ENCODE measurements at regions not wholly inside any gene's neighbourhood (a gene's known extent, or its start where the extent isn't known, plus 50 kb on each side); places are given as distances from the start of the nearest gene placed in this dataset.

- no peak for TF ChIP-seq POLR2A (IDR thresholded peaks at IDR 0.05)
- no peak for TF ChIP-seq CTCF (IDR thresholded peaks at IDR 0.05)
Measured at GRCh38 chr7:36021917-36022550, 131.0 kb upstream of the EEPD1 start.

Data from upper lobe of left lung (tissue), 4 donors.